Ecto neural progenitor cell (in vitro differentiated cells): ENCODE measurements at regions not wholly inside any gene's neighbourhood (a gene's known extent, or its start where the extent isn't known, plus 50 kb on each side); places are given as distances from the start of the nearest gene placed in this dataset.
"Not testable (repeated sequence)": the region's sequence is repeated elsewhere in the genome, so short reads cannot be mapped to it uniquely, and the experiment has no call there.

Source experiments
- DNase-seq: peaks from one replicate; pipeline ENCODE4 v3.0.0-alpha.2; 2018; ENCODE audit warnings: low spot score

DNA sequence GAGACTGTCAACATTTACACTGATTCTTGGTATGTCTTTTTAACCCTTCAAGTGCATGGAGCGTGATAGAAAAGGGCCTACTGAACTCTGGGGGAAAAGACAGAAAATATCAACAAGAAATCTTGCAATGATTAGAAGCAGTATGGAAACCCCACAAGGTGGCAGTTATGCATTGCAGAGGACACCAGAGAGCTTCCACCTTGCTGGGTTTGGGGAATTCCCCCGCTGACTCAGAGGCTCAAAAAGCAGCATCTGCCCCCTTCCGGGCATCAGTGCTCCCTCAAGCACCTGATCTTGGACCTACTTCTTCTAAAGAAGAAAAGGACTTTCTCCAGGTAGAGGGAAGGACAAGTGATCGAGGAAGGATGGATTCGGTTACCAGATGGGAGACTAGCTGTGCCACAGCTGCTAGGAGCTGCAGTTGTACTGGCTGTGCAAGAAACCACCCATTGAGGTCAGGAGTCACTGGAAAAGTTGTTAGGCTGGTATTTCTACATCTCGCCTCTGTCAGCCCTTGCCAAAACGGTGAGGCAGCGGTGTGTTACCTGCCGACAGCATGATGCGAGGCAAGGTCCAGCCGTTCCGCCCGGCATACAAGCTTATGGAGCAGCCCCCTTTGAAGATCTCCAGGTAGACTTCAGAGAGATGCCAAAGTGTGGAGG lies 102.8 kb upstream of the OSBPL11 start:
- DNase-seq, result not testable (repeated sequence)

DNA sequence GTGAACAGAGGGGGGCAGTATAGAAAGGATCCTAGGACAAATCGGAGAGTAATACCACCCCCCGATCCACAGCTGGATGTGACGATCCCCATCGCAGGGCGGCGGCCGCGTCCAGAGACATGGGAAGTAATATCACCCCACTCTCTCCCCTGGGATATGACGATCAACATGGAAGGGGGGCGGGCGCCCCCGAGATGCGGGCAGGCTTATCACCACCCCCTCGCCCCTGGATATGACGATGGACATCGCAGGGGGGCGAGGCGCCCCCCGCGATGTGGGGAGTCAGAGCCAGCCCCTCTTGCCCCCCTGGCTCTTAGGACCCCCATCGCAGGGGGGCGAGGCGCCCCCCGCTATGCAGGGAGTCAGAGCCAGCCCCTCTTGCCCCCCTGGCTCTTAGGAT lies 120.4 kb upstream of the OSBPL11 start:
- DNase-seq, result no peak

DNA sequence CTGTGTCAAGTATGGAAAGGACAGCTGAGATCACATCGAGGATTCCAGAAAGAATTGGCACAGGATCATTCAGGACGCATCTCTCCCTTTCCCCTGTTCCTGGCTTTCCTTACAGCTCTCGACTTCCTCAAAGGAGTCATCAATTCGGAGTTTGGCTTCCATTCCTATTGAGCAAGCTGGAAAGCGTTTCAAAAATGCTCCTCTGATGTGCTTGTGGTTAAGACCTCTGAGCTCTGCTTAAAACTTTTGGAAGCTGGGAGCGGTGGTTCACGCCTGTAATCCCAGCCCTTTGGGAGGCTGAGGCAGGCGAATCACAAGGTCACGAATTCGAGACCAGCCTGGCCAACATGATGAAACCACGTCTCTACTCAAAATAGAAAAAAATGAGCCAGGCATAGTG lies 136.9 kb upstream of the OSBPL11 start:
- DNase-seq, result not testable (repeated sequence)

DNA sequence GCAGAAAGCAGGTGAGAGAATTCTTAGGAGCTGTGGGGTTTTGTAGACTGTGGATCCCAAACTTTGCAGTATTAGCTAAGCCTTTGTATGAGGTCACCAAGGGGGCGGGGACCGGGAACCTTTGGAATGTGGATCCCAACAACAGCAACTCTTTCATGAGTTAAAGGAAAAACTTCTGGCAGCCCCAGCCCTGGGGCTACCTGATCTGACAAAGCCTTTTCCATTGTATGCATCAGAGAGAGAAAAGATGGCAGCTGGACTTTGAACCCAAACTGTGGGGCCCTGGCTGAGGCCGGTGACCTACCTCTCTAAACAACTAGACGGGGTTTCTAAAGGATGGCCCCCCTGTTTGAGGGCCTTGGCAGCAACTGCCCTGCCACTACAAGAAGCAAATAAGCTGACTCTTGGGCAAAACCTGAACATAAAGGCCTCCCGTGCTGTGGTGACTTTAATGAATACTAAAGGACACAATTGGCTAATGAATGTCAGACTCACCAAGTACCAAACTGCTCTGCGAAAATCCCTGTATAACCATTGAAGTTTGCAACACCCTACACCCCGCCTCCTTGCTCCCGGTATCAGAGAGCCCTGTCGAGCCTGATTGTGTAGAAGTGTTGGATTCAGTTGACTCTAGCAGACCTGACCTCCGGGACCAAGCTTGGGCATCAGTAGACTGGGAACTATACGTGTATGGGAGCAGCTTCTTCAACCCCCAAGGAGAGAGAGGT lies 146.9 kb upstream of the OSBPL11 start:
- not testable (repeated sequence) for DNase-seq

DNA sequence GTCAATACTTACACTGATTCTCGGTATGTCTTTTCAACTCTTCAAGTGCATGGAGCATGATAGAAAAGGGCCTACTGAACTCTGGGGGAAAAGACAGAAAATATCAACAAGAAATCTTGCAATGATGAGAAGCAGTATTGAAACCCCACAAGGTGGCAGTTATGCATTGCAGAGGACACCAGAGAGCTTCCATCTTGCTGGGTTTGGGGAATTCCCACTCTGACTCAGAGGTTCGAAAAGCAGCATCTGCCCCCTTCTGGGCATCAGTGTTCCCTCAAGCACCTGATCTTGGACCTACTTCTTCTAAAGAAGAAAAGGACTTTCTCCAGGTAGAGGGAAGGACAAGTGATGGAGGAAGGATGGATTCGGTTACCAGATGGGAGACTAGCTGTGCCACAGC lies 147.5 kb upstream of the OSBPL11 start:
- DNase-seq, result not testable (repeated sequence)

DNA sequence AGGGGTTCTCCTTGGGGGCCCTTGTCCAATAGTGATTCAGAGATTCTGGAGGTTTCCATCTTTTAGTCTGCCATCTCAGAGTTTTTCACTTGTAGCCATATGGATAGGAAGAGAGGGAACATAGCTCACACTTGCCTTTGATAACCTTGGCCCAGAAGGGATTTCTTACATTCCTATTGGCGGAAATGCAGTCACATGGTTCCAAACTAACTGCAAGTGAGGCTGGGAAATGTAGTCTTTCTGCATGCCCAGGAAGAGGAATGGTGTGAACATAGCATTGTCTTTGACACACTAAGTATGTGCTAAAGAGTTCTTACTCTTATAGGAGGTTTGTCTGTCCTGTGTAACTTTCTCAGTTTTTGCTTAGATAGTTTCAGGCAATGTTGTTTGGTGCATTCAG lies 161.8 kb upstream of the OSBPL11 start:
- DNase-seq, result not testable (repeated sequence)

DNA sequence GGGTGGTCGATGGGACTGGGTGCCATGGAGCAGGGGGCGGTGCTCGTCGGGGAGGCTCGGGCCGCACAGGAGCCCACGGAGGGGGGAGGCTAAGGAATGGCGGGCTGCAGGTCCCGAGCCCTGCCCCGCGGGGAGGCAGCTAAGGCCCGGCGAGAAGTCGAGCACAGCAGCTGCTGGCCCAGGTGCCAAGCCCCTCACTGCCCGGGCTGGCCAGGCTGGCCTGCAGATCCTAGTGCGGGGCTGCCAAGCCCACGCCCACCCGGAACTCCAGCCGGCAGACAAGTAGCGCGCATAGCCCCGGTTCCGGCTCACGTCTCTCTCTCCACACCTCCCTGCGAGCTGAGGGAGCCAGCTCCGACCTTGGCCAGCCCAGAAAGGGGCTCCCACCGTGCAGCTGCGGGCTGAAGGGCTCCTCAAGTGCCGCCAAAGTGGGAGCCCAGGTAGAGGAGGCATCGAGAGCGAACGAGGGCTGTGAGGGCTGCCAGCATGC lies 163.4 kb upstream of the OSBPL11 start:
- not testable (repeated sequence) for DNase-seq

DNA sequence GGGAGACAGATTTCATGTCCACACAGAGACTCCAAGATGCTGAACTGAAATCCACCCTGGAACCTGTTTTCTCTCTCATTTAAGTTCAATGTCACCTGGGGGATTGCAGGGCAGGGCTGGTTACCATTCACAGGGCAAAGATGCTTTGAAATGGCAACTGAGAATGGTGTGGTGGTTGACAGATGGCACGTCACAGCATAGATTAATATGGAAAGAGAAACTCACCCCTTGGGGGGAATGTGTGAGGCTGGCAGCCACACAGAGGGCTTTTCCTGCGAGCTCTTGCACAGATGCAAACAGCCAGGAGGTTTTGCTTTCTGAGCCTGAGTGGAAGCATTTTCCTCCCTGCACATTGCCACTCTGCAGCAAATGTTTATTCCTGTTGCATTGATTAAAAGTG lies 167.3 kb upstream of the OSBPL11 start:
- DNase-seq, result not testable (repeated sequence)

DNA sequence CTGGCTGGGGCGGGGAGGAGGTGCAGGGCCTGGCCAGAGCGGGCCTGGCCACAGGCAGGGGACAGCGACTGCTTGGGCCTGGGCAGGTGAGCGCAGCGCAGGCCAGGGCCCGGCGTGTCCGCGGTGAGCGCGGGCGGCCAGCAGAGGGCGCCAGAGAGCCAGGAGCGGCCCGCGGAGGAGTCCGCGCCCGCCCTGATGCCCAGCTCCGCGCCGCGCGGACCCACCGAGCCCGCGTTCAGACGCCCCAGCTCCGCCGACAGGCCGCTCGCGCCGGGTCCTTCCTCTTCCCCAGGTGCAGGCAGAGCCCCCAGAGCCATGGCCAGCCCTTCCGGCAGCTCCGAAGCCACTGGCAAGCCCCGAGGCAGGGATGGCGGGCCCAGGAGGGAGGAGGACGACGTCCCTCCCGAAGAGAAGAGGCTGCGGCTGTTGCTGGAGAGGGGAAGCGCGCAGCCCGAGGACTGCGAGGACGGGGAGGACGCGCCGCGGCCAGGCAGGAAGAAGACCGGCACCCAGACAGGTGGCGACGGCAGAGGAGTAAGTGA lies 171.1 kb upstream of the OSBPL11 start:
- DNase-seq, result peak; percentile 82

DNA sequence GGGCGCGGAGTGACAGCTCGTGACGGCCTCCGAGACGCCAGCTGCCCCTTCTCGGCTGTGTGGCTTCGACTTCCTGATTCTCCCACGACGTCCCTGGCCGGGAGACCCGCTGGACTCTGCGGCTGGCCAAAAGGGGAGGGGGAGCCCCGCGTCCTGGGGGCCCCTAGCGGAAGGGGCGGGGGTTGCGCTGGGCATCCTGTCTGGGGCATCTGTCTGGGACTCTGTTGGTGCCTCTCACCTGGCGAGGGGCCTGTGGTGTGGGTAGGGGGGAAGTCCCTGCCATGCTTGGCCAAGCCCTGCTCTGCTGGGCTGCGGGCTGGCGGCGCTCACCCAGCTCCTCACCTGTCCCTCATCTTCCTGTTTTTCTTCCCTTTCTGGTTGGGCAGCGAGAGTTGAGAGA lies 171.6 kb upstream of the OSBPL11 start:
- peak; percentile 52 for DNase-seq

DNA sequence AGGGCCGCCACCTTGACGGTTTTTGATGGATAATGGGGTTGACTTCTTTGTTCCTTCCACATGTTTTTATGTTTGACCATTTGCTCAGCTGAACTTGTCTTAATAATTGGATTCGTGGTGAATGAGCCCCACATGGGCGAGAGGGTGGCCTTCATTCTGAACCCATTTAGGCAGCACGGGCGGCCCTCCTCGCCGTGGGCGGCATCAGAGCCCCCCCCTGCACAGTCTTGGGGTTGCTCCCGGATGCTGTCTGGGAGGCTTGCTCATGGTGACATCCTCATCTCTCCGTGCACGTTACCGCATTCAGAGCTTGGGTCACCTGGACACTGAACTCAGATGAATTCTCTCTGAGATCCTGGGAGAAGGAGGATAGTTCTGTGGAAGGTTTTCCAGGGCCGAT lies 172.3 kb upstream of the OSBPL11 start:
- DNase-seq, result no peak

DNA sequence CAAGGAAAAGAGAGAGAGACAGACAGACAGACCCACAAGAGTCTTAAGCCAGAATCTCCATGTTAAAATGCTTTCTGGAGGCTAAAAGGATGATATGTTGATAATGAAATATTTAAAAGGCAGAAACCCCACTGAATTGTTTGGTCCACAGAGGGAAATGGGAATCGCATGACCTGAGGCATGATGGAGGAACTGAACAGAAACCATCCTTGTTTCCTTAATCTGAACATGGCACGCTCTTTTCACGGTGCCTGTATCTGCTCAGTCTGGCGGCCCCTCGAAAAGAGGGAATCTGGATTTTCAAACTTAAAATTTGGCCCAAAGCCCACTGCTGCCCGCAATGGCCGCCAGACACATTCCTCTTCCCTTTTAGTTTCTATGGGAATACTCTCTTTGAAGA lies 173.5 kb upstream of the OSBPL11 start:
- not testable (repeated sequence) for DNase-seq

DNA sequence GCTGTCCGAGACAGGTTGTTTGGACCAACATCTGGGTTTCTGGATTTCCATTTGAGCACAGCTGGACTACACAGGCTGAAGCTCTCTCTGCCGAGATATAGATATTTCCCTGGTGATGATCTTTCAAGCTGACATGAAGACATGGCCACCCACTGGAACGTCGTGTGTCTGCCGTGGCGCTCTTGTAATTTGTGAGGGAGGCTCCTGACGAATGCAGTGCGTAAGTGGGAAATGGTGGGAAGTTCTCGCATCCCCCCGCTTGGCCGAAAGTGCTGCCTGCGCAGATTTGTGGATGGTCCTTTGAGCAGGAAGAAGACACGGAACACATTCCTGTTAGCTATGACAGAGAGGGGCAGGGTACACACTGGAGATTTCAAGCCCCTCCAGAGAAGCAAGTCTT lies 176.2 kb upstream of the OSBPL11 start:
- not testable (repeated sequence) for DNase-seq

DNA sequence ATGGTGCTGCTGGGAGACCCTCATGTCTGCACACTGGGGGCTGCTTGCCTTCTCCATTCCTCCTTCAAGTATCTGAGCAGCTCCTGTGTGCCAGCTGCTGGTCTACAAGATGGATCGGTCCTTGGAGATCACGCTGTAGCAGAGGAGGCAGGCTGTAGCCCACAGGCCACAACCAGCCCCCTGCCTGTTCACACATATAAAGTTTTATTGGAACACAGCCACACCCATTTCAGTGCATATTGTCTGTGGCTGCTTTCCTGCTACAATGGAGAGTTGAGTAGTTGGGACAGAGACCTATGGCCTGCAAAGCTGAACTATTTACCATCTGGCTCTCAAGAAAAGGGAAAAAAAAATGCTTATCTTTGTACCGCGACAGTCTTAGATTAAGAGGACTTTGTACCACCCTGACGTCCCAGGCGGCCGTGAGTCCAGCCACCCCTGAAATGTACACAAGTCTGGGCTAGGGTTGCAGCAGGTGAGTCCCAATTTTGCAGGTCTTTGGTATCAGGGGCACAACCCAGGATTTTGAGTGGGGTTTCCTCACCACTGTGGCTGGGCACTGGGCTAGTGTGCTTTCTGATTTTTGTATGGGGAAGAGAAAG lies 179.2 kb upstream of the OSBPL11 start:
- DNase-seq, result not testable (repeated sequence)

DNA sequence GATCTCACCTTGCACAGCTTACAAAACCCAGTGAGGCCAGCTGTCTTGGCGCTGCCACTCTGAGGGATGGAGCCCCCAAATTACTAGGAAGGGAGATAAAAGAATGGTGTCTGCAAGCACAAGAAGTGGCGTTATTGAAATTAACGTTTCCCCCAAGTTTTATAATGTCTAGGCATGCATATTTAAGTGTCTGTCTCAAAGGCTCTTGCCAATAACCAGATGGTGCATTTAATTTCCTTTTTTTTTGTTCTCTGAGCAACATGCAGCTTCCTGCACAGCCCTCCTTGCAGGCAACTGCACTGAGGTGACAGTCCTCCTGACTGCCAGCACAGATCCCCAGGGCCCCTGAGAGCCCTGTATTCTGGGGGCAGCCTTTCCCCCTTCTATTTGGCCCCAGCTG lies 179.8 kb upstream of the OSBPL11 start:
- DNase-seq, result not testable (repeated sequence)

DNA sequence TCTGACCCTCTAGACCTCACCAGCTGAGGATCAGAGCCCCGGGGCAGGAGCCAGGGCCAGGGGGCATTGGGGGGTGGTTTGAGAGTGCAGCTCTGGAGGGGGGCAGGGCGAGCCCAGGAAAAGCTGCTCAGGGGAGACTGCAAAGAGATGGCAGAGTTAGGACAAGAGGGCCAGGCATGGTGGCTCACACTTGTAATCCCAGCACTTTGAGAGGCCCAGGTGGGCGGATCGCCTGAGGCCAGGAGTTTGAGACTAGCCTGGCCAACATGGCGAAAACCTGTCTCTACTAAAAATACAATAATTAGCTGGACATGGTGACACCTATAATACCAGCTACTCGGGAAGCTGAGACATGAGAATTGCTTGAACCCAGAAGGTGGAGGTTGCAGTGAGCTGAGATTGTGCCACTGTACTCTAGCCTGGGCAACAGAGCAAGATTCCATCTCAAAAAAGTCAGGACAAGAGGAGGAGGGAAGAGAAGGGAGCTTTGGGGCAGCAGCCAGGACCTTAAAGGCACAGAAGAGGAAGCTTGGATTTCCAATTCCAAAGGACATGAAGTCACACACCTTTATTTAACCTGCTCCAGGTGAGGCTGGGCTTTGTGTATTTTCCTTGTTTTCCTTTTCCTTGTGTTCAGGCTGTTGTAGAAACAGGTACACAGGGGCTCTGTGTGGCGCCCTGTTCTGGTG lies 180.5 kb upstream of the OSBPL11 start:
- DNase-seq, result not testable (repeated sequence)

DNA sequence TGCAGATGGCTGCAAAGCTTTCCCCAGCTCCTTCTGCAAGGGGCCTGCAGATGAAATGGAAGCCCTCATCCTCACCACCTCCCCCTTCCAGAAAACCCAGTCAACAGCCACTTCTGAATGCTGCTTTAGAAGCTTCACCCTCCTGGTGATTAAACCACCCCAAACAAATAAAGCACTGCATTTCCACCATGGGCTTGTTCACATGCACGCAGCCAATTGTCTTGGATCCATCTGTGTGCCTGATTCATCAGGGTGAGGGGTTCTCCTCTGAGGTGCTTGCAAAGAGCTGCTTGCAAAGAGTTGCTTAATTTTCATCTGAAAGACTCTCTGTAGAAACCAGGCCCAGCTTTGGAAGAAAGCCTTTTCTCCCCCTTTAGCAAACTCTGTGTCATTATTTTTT lies 184.0 kb upstream of the OSBPL11 start:
- DNase-seq, result not testable (repeated sequence)

DNA sequence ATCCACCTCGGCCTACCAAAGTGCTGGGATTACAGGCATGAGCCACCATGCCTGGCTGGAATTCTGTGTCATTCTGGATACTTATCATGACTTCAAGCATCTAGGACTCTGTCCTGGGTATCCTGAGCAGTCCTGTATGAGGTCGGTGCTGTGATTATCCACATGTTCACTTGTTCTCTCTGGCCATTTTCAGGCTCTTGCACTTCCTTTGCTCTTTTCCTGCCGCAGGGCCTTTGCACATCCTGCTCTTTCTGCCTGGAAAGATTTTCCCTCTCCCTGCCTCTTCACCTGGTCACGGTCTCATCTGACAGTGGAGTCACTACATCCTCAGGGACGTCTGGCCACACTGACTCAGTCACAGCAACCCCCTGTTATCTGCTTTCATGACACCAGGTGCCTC lies 184.6 kb upstream of the OSBPL11 start:
- not testable (repeated sequence) for DNase-seq

DNA sequence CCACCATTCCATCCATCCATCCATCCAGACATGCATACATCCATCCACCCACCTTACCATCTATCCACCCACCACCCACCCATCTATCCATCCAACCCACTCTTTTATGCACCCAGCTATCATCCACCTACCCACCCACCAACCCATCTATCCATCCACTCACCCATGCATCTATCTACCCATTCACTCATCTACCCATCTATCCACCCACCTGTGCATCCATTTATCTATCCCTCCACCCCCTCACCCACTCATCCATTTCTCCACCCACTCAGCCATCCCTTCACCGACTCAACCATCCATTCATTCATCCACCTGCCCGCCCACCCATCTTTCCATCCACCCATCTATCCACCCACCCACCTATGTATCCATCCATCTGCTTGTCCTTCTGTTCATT lies 186.4 kb upstream of the OSBPL11 start:
- DNase-seq, result not testable (repeated sequence)

DNA sequence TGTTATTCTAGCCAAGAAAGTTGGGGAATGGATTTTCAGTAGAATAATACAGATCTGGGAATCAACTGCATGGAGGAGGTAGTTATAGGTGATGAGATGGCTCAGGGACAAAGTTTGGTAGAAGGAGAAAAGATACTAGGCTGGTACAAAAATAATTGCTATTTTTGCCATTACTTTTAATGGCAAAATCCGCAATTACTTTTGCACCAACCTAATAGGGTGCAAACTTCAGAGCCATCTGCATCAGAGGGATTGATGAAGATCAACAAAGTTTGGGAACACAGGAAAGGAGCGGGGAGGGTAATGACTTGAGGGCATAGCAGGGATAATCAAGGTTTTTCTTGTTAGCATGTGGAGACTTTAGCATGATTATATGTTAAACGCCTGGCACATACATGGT lies 178.7 kb upstream of the ROPN1B start:
- not testable (repeated sequence) for DNase-seq

DNA sequence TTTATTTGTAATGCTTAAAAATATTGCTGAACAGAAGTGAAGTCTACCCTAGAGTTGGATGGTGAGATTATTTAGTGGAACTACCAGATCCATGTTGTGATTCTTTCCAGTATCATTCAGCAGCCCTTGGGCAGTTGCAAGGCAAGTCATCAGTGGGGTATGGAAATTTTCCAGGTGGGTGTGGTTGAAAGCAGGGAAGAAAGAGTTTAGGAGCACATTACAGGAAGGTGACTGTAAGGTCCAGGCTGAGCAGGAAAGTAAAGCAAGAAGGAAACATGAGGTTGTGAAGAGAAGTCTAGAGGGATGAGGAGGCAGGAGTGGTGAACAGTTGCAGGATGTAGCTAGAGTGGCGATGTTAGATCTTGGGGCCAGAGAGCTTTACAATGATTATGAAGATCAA lies 178.0 kb upstream of the ROPN1B start:
- DNase-seq, result not testable (repeated sequence)

DNA sequence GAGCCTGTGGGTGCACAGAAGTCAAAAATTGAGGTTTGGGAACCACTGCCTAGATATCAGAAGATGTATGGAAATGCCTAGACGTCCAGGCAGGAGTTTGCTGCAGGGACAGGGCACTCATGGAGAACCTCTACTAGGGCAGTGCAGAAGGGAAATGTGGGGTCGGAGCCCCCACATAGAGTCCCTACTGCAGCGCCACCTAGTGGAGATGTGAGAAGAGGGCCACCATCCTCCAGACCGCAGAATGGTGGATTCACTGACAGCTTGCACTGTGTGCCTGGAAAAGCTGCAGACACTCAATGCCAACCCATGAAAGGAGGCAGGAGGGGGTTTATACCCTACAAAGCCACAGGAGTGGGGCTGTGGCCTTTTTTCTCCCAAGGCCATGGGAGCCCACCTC lies 159.0 kb upstream of the ROPN1B start:
- not testable (repeated sequence) for DNase-seq
